Activated CD4-positive, alpha-beta T cell treated with anti-CD3 and anti-CD28 coated beads, Interleukin-2, amount 50 U/mL, for 48 hours (primary cell): ENCODE measurements at regions not wholly inside any gene's neighbourhood (a gene's known extent, or its start where the extent isn't known, plus 50 kb on each side); places are given as distances from the start of the nearest gene placed in this dataset.

ENCODE experiments used
- DNase-seq, 2 experiments: peaks; one replicate each; pipeline ENCODE4 v3.0.0-alpha.2; 2020

DNA sequence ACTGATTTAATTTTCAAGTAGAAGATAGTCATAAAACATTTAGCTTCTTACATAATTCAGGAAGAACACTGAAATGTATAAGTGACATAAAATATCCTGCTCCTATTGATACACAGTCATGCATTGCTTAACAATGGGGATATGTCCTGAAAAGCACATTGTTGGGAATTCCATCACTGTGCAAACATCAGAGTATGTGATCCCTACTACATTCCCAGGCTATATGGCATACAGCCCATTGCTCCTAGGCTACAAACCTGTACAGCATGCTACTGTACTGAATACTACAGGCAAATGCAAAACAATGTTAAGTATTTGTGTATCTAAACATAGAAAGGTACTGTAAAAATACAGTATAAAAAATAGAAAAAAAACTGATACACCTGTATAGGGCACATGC lies 723.9 kb upstream of the ARGLU1 start:
- no peak for DNase-seq

DNA sequence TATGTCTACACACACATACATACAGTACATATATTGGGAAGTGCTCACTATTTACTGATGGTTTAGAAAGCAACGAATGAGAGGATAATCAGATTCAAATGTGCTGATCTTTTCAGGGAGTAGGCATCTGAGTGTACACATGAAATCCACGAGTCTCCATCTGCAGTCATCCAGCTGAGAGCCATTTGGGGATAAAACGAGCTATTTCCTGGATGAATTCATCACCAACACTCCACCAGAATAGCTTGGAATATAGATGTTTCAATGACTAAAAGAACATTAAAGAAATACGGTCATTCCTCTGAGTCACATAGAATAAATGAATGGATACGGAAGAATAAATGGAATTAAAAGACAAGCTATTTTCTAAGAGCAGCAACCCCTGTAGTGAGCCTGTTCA lies 721.6 kb upstream of the ARGLU1 start:
- no peak for DNase-seq

DNA sequence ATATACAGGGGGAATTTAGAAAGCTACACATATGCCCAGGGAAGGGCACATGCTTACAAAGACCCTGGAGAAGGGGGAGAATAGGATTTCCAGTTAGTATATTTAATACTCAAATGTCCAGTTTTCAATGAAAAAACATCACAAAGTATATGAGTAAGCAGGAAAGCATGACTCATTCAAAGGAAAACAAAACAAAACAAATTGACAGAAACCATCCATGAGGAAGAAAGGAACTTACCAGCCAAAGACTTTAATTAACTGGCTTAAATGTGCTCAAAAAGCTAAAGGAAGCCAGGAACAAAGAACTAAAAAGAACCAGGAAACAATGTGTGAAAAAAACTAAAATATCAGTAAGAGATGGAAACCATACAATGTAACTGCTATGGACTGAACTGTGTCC lies 716.2 kb upstream of the ARGLU1 start:
- no peak for DNase-seq

DNA sequence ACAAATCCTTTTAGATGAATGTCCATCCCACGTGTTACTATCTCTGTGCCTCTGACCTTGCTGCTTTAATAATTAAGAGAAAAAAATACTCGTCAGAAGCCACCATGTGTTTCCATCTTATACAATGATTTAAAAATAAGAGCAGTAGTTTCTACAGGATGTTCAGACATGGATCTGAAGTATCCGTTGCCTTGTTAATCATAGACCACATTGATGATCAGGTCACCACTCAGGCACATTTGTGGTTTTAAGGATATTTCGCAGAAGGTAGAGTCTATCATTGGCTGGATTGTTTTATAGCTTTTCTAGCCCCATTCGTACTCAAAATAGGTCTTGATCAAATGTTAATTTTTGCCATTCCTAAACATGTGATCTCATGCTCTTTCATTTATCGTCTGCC lies 710.0 kb upstream of the ARGLU1 start:
- no peak for DNase-seq

DNA sequence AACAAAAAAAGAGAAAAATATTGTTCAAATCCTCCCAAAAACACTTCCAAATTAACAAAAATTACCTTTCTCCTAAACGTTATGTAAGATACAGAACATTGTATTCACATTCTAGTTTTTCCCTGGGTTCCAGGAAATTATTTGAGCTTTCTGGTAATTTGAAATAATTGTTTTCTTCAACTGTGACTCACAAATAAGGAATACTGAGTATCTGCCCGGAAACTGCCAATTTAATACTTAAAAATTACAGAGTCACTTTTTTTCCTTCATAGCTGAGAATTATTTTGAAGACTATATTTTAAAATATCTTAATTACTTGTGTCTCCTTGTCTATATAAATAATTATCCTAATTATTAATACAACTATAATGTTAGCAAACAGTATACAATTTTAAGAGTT lies 709.0 kb upstream of the ARGLU1 start:
- no peak for DNase-seq

DNA sequence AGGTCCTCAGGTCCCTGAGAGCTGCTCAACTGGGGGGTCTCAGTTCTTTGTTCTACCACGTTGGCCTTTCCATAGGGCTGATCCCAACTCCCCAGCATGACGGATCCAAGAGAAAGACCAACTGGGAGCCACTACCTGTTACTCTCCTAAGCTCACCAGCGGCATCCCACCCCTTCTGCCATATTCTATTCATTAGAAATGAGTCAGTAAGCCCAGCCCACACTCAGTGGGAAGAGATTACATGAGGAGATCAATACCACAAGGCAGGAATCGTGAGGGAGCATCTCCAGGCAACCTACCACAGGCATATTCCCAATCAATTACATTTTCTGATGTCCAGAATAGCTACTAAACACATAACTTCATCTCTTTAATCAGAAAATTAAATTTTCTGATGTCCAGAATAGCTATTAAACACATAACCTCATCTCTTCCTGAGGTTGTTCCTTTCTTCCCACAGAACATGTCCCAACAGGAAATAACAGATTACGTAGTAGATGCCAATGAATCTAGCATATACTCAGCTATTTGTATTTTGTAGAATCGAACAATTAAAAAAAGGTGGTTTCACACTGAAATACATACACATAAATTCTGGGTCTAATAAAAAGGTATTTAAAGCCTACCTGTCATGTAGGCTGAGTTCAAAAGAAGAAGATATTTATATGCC lies 708.1 kb upstream of the ARGLU1 start:
- DNase-seq, result no peak

DNA sequence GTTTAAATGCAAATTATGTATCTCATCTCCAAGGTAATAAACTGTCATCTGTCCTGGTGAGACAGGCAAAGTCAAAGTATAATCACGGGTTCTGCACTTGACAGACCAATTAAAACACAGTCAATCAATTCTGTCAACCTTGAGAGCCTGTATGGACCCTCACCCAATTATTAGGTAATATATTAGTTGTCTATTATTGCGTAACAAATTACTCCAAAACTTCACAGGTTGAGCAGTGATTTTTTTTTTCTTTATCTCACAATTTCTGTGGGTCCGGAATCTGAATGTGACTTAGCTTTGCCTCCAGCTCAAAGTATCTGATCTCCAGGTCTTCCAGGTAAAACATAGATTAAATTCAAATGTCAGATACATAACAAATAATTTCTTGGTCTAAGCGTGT lies 707.4 kb upstream of the ARGLU1 start:
- DNase-seq, result no peak

DNA sequence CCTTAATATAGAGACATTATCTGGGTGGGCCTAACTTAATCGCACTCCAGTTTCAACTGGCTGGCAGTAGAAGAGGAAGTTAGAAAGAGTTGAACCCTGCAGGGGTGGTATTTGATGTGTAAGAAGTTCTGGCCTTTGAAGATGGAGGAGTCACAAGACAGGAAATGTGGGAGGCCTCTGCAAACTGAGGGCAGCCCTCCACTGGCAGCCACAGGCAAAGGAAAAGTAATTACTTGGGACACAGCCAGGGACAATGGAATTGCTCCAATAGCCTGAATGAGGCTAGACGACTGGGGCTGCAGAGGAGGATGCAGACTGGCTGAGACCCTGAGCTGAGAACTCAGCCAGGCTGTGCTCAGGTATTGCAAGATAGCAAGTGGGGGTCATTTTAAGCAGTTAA lies 703.3 kb upstream of the ARGLU1 start:
- no peak for DNase-seq

DNA sequence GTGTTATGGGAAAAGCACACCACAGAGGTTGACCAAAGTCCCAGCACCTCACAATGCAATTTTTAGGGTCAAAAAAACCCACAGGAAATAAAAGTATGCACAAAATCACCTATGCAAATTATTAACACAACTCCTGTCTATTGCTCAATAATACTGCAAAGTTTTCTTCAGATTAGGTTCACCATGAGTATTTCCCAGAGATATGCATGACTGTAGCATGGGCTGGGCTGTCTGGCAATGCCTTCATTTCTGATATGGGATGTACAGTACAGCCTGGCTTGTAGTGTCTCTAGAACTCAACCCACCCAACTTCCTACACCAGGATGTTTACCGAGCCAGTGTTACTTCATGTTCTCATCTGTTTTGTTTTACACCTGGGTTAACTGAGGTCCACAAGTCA lies 698.7 kb upstream of the ARGLU1 start:
- DNase-seq, result no peak

DNA sequence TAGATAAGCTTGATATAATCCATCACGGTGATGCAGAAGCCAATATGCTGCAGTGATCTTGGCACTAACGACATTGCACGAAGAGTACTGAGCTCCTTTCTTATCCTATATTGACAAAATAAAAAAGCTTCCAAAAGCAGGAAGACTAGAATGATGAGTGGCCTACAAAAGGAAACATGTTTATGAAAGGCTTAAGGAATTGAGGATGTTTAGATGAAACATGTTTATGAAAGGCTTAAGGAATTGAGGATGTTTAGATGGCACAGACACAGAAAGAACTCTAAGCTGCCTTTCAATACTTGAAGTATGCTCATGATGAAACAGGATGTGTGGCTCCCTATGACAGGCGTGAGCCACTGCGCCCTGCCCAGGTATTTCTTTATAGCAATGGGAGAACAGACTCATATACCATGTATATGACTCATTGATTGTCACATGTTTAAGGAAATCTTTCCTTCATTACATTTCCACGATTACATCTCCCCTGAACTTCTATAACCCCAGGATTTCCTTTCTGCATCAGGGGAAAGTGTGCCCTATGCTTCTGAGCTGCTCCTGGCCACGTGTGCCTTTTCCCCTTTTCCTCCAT lies 690.8 kb upstream of the ARGLU1 start:
- DNase-seq, result no peak

DNA sequence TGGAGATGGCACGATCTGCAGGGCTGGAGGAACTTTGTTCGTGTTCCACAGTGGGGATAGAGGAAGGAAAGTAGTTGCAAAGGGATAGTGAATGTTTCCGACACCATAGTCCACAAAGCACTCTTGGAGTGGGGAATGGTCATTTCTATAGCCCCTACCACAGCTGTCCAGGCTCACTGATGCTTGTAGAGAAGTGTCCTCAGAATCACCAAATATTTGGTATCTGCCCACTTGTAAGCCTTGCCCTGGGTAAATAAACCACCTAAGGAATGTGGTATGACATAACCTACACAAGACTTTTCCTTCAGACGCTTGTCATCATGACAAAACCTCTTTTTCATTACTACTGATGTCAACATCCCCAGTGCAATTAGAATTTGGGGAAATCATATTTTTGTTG lies 686.5 kb upstream of the ARGLU1 start:
- no peak for DNase-seq

DNA sequence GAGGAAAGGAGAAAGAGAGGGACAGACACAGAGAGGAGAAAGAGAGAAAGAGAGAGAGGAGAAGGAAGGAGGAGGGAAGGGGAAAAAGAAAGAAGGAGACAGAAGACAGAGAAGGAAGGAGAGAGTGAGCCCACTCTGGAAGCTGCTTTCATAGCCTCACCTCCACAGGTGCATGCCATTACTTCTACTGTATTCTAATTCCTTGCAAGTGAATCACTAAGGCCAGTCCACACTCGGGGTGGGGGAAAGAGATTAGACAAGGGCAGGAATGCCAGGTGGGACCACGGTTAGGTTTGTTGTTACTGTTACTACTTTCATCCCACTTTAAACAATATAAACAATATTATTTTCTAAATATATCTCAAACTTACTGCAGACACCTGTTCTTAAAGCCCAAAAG lies 684.5 kb upstream of the ARGLU1 start:
- DNase-seq, result no peak

DNA sequence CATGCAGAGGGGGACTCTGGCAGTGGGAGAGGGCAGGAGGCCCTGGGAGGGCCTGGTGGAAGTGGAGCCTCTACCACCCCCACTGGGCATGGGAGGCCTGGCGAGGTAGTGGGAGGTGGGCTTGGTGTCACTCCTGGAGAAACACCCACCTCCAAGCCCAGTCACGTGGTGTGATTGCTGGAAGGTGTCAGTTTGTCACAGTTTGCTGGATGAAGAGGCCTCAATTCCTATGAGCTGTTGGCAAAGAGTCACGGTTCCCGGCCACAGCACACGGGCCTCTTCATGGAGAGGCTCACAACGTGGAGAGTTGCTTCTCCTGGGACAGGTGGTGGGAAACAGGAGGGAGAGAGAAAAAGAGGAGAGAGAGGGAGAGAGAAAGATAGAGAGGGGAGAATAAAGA lies 684.1 kb upstream of the ARGLU1 start:
- no peak for DNase-seq

DNA sequence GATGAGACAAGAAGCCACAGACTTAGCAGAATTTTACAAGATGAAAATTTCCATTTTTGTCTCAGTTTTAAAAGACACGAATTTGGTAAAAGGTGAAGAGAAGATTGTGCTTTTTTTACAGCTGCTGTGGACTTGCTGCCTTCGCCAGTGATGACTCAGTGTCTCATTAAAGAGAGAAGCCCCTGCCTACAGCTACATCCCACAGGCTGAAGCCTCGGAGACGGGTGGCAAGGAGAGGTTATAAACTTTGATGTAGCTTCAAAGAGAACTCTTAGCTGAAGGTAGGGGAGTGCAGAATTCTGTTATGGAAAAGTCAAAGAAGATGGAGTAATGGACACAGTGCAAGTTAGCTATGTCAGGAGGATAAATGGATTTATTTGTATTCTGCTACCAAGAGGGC lies 683.4 kb upstream of the ARGLU1 start:
- no peak for DNase-seq

DNA sequence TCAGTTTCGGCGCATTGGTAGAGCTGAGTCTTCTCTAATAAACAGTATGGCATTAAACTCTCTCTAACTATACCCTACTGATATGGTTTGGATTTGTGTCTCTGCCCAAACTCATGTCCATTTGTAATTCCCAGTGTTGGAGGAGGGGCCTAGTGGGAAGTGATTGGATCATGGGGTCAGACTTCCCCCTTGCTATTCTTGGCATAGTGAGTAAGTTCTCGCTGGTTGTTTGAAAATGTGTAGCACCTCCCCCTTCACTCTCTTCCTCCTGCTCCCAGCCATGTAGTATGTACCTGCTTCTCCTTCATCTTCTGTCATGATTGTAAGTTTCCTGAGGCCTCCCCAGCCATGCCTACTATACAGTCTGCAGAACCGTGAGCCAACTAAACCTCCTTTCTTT lies 682.7 kb upstream of the ARGLU1 start:
- DNase-seq, result no peak

DNA sequence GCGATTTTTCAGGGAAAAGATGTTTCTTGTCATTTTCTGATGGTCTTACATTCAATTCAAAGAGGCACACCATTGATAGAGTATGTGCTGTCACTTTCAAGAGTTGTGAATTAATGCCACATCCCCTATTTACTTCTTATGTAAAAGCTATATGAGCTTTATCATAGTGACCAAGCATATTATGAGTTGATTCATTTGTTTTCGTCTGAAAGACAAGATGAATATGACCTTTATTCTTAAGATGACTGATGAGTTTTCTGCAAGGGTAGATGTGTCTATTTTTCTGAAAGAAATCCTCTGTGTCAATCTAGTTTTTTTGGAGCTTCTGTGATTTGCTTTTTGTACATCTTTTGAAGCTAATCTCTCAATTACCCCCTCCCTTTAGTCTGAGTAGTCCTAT lies 676.3 kb upstream of the ARGLU1 start:
- no peak for DNase-seq

DNA sequence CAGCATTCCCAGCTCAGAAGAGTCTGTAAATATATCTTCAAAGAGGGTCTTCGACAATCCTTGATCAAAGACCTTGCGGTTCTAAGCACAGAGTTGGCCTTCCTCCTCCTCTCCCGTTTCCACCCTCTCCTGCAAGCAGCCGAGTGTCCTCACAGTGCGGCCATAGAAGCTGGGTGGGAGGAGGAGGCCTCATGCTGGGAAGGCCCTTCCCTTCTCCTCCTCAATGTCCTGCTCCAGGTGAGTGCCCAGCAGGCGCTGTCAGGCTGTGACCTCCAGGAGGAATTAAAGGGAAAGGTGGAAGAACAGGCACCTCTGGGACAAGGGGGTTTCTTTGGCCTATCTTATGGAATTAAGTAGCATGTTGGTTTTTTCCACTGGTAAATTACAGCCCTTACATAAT lies 674.2 kb upstream of the ARGLU1 start:
- DNase-seq, result no peak

DNA sequence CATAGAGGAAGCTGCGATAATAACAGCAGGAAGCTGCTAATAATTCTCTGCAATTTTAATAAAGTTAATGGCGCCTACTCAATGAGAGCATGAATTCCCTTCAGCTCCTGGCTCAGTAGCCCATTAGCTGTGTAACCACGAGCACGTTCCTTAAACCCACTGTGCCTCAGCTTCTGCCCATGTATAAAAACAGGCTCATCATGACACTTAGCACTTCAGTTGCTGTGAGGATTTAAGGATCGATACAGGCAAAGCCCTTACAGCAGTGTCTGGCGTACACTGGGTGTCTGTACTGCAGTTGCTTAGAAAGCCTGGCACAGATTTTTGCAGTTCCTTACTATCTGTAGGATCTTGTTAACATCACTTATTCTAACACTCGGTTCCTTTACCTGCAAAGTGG lies 673.4 kb upstream of the ARGLU1 start:
- no peak for DNase-seq

DNA sequence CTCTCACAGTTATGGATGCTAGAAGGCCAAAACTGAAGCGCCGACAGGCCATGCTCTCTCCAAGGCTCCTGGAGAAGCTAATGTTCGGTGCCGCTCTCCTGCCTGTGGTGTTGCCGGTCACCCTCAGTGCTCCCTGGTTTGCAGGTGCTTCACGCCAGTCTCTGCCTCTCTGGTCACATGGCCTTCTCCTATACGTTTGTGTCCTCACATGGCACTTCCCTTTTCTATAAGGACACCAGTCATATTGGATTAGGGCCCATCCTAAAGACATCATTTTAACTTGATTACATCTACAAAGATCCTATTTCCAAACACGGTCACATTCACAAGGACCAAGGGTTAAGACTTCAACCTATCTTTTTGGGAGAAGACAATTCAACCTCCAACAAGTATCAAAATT lies 671.3 kb upstream of the ARGLU1 start:
- no peak for DNase-seq

DNA sequence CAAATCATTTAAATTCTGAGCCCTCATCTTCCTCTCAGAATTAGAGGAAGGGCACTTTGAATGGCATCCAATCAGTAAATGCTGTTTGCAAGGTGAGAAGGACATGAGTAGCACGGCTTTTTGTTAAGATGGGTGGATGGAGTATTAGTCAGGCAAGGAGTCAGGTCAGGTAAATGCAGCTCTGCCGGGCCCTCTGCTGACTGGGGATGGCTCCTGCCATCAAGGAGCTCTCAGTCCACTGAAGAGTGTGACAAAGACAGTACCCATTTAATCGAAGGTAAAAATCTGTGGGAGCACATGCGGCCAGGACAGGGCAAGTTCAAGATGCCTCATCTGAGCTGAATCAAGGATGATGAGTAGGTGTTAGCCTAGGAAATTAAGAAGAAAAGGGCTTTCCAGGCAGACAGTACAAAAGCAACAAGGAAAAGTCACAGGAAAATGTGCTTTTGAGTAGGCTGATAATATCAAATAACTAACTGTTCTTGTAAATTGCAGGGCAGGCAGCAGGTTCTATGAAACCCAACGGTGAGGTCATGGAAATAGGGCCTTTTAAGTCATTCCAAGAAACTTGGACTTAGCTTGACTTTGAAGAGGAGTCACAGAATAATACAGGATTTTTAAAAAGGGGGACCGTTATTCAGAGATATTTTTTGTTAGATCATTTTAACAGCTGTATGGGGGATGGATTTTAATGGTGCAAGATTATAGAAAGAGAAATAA lies 670.5 kb upstream of the ARGLU1 start:
- no peak for DNase-seq

DNA sequence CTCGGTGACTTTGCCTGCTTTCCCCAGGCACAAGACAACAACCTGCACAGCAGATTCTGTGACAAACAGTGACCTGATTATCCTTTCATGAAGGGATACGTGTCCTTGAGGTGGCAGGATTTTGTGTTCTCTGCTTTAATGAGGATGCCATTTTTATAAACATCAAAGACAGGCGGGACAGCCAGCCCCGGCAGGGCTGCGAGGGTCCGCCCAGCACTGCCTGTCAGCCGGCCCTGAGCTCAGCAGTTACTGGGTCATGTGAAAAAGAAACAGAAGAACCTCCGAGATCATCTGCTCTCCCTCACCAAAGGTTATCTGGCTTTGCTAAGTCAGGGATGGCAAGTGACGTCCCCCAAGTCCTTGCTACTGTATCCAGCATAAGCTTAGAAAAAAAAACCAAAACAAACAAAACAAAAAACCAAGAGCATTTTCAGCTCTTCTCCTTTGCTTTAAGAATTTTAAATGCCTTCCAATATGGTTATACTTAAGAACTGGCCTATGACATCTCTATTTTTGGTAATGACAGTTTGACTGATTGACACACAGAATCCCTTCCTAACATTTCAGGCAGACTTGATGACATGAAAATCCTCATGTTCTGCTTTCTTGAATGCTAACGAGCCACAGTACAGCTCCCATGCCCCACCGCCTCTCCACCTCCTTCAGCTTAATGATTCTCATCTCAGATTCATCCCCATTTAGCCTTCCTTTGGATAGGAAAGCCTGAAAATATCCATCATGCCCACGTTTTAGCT lies 666.6 kb upstream of the ARGLU1 start:
- DNase-seq, result no peak

DNA sequence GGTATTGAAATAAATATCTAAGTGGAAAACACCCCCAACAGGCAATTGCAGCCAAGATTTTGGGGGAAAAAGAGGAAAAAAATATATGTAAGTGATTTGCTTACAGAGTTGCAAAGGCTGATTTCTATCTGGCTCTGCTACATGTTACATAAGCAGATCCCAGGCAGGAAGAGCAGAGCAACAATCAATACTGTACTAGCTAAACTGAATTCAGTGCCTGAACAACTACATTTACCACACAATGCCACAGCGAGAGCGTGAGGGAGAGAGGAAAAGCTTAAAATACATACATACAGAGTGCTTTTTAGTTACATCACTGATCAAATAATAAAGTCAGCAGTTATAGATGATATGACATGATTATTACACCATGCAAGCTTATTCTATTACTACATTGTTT lies 665.6 kb upstream of the ARGLU1 start:
- no peak for DNase-seq

DNA sequence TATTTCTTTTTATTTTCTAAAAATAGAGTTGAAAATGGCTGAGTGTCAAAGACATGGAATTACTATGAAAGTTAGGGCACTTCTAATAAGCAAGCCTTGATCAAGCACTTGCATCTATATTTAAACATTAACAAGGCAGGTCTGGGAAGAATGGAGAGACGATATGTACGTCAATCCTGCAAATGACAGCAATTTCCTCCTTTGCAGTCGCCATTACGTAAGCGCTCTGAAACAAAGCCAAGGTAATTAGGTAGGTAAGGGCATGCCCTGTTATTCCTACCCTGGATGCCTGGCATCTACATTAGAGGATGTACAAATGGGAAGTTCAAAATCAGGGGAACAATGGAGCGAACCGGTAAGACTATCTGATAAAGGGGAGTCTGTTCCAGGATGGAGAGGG lies 664.0 kb upstream of the ARGLU1 start:
- no peak for DNase-seq

DNA sequence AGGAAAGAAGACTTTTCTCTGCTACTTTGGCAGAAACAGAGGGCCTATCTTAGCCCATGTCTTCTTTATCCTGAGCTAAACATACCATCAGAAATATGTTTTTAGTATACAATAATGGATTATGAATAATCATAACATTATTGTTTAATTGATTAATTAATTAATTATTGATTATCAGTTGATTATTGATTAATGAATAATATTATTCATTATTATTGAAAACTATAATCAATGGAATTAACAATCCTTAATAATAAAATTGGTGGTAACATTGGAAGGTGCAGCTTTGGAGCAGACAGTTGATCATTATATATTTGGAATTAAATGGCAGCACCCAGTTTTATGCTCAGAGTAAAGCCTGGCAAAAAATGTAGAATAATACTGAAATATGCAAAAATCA lies 655.9 kb upstream of the ARGLU1 start:
- no peak for DNase-seq
